ENCODE measurements at regions not wholly inside any gene's neighbourhood (a gene's known extent, or its start where the extent isn't known, plus 50 kb on each side); places are given as distances from the start of the nearest gene placed in this dataset.
"Not testable (repeated sequence)": the region's sequence is repeated elsewhere in the genome, so short reads cannot be mapped to it uniquely, and the experiment has no call there.

DNA sequence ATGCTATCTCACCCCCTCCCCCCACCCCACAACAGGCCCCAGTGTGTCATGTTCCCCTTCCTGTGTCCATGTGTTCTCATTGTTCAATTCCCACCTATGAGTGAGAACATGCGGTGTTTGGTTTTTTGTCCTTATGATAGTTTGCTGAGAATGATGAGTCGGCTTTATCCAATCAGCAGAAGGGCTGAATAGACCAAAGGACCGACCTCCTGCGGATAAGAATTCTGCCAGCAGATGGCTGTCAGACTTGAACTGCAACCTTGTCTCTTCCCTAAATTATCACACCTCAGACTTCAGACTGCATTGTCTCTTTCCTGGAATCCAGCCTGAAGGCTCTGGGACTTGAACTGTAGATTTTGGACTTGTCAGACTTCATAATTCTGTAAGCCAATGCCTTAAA lies 853.4 kb downstream of the TRAM1L1 start:
- TF ChIP-seq, protein P1, sequence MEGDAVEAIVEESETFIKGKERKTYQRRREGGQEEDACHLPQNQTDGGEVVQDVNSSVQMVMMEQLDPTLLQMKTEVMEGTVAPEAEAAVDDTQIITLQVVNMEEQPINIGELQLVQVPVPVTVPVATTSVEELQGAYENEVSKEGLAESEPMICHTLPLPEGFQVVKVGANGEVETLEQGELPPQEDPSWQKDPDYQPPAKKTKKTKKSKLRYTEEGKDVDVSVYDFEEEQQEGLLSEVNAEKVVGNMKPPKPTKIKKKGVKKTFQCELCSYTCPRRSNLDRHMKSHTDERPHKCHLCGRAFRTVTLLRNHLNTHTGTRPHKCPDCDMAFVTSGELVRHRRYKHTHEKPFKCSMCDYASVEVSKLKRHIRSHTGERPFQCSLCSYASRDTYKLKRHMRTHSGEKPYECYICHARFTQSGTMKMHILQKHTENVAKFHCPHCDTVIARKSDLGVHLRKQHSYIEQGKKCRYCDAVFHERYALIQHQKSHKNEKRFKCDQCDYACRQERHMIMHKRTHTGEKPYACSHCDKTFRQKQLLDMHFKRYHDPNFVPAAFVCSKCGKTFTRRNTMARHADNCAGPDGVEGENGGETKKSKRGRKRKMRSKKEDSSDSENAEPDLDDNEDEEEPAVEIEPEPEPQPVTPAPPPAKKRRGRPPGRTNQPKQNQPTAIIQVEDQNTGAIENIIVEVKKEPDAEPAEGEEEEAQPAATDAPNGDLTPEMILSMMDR (IDR thresholded peaks at IDR 0.05; ENCODE audit: poor library complexity), result not testable (repeated sequence)
- TF ChIP-seq EZH2phosphoT487 (IDR thresholded peaks at IDR 0.05; ENCODE audit: low read depth, severe bottlenecking, unreplicated experiment), result not testable (repeated sequence)

All from hepatocyte (in vitro differentiated cells).